ENCODE measurements at regions not wholly inside any gene's neighbourhood (a gene's known extent, or its start where the extent isn't known, plus 50 kb on each side); places are given as distances from the start of the nearest gene placed in this dataset.

DNA sequence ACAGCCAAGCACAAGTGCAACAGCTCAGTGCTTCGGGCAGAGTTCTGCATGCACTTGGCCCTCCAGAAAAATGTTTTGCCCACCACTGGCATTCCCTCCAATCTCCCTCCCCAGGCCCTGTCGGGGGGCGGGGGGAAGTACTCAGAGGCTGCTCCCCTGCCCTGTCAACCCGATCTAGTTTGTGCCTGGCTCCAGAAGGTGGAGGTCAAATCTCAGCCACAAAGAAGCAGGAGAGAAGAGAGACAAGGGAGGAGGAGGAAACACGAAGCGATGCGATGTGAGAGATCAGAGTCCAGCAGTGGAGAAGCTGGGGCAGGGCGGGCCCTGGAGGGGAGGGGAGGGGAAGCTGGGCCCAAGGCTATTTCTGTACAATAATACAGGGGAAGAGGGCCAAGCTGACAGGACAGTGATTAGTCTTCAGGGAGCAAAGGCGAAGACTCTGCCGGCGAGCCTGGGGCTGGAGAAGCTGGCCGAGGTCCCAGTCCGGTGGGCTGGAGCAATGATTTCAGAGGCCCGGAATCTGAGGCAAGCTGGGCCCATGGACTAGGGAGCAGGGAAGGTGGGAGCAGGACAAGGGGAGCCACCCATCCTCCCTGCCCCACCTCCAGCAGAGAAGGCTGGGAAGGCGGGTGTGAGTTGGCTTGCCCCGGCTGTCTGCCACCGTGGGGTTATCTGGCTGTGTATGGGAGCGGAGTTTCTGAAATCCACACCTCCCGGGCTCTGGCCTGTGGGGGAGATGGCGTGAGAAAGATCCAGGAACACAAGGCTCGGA, 167.1 kb downstream of the EFNB1 start:
- TF ChIP-seq, protein P1, sequence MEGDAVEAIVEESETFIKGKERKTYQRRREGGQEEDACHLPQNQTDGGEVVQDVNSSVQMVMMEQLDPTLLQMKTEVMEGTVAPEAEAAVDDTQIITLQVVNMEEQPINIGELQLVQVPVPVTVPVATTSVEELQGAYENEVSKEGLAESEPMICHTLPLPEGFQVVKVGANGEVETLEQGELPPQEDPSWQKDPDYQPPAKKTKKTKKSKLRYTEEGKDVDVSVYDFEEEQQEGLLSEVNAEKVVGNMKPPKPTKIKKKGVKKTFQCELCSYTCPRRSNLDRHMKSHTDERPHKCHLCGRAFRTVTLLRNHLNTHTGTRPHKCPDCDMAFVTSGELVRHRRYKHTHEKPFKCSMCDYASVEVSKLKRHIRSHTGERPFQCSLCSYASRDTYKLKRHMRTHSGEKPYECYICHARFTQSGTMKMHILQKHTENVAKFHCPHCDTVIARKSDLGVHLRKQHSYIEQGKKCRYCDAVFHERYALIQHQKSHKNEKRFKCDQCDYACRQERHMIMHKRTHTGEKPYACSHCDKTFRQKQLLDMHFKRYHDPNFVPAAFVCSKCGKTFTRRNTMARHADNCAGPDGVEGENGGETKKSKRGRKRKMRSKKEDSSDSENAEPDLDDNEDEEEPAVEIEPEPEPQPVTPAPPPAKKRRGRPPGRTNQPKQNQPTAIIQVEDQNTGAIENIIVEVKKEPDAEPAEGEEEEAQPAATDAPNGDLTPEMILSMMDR (IDR thresholded peaks at IDR 0.05; ENCODE audit: control insufficient read depth, insufficient read depth, low read depth, low read length, missing control alignments) = no peak
- H3K4me3 ChIP-seq (ENCODE audit: control insufficient read depth, low read depth, low read length) = no peak overlapping the region
- no peak for DNase-seq (ENCODE audit: low read depth)

DNA sequence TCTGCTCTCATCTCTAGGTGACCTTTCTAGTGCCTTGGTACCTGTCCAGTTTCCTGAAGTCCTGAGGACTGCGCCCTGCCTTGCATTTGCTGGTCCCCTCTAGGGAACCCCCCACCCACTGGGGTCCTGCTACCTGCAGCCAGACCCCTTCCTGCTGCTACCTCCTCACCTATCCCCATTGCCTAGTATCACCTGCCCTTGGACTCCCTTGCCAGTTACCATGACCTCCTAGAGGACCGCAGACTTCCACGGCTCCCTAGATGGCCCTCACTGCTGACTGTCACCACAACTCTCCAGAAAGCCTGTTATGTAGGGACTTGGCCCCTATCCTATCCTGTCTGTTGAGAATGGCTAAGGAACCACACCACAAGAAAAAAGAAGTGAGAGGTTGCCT, 166.6 kb downstream of the EFNB1 start:
- no peak for DNase-seq (ENCODE audit: low read depth)
- TF ChIP-seq, protein P1 (IDR thresholded peaks at IDR 0.05; ENCODE audit: control insufficient read depth, insufficient read depth, low read depth, low read length, missing control alignments) = no peak
- H3K4me3 ChIP-seq (ENCODE audit: control insufficient read depth, low read depth, low read length) = no peak overlapping the region

DNA sequence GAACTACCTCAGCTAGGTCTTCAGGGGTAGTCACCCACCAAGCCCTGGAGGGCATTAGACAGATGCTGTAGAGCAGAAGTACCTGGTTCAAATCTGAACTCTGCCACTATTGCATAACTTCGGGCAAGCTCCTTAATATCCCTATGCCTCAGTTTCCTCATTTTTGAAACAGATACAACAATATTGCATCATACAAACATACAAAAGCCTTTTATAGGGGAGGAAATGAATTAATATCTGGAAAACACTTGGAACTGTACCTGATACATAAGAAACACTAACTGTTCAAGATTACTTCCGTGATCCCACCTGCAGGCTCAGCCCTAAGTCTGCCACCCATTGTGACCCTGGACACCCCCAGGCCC, 166.1 kb downstream of the EFNB1 start:
- H3K4me3 ChIP-seq (ENCODE audit: control insufficient read depth, low read depth, low read length) = no peak overlapping the region
- TF ChIP-seq, protein P1 (IDR thresholded peaks at IDR 0.05; ENCODE audit: control insufficient read depth, insufficient read depth, low read depth, low read length, missing control alignments) = no peak
- DNase-seq (ENCODE audit: low read depth) = no peak

DNA sequence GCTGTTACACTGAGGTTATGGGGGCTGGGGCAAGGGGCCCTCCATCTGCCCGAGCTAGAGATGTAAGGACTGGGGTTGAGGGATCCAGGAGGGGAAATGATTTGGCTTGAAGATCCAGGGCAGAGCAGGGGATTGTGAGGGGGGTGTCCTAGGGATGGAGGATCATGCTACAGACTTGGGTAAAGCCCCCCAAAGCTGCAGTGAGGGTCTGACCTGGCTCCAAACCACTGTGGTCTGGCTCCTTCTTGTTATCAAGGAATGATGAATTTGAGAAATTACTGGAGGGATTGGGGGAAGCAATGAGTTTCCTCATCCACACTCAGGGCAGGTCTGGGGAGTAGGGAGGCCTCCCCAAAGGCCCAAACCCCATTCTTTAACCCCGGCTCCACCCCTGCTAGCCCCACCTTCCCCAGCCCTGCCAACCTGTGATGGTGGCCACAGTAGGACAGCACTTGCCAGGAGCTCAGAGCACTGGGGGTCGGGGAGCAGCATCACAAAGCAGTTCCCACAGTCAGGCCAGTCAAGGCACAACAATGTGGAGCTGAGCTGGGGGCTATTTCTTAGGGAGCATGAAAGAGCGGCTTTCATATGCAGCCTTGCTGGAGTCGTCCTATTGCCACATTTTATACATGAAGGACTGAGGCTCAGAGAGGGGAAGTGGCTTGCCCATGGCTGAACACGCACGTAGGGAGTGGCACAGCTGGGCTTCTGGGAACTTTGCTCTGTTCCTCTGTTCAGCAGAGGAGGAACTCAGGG, 165.5 kb downstream of the EFNB1 start:
- TF ChIP-seq, protein P1 (IDR thresholded peaks at IDR 0.05; ENCODE audit: control insufficient read depth, insufficient read depth, low read depth, low read length, missing control alignments) = no peak
- no peak overlapping the region for H3K4me3 ChIP-seq (ENCODE audit: control insufficient read depth, low read depth, low read length)
- no peak for DNase-seq (ENCODE audit: low read depth)

DNA sequence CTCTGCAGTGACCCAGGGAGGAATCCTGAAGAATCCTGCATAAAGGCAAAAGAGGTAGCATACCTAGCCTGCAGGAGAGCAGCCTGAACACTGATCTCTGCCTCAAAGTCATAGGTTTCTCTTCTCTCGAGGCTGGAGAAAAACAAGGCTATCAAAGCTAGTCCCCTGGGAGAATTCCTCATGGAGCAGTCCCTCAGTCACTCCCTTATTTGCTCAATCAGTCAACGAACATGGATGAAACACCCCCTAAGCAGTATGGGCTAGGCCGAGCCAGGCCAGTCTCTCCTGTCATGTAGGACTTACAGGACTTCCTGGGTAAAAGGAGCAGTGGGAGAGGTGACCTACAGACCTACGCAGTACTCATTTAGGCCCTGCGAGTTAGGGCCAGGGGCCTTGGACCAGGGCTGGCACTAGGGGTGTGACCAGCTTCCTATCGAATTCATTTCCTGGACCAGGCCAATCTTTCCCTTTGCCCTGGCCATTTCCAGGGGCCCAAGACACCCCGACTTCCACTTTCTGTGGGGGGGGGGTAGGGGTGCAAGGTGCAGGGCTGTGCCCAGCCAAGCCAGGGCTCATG, 164.1 kb downstream of the EFNB1 start:
- TF ChIP-seq, protein P1 (IDR thresholded peaks at IDR 0.05; ENCODE audit: control insufficient read depth, insufficient read depth, low read depth, low read length, missing control alignments) = no peak
- H3K4me3 ChIP-seq (ENCODE audit: control insufficient read depth, low read depth, low read length) = no peak overlapping the region
- DNase-seq (ENCODE audit: low read depth) = no peak

DNA sequence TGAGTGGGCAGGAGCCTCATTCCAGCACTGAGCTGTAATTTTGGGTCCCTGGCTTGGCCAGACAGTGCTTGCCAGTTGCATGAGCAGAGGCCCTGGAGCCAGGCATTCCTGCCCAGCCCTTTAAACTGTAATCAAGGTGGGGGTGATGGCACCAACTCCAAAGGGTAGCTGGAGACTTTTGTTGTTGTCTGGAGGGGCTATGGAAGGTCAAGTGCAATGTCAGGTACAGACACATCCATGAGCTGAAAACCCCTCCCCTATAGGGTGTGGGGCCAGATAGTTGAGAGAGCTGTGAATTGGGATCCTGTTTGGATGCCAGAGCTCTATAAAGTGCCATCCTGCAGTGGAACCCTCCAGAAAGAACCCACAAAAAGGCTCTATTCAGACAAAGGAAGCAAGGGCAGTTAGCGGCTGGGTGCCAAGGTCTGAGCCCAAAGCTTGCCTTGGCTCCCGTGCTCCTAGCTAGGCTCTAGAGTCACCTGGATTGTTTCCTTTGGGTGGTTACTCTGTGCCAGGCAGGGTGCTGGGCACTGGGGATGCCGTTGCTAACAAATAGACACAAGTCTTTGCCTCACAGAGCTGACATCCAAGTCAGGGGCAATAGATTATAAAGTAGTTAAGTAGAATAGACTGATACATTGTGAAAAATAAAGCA, 163.0 kb downstream of the EFNB1 start:
- no peak overlapping the region for H3K4me3 ChIP-seq (ENCODE audit: control insufficient read depth, low read depth, low read length)
- TF ChIP-seq, protein P1 (IDR thresholded peaks at IDR 0.05; ENCODE audit: control insufficient read depth, insufficient read depth, low read depth, low read length, missing control alignments) = no peak
- DNase-seq (ENCODE audit: low read depth) = no peak

Measured in AG09309 (cell line).